ENCODE measurements at regions not wholly inside any gene's neighbourhood (a gene's known extent, or its start where the extent isn't known, plus 50 kb on each side); places are given as distances from the start of the nearest gene placed in this dataset.

GRCh38 chr4:41322617-41323016 is 65.9 kb downstream of the UCHL1 start:
- Mint-ChIP-seq H3K4me3 (no peak overlapping the region), H3K27me3 (ENCODE audit: low read depth) (no peaks in the 10 kb centered on the region), H3K9me3 (no peaks in the 10 kb centered on the region)

GRCh38 chr4:41323179-41323578 is 66.5 kb downstream of the UCHL1 start:
- no peak for TF ChIP-seq CTCF (conservative IDR thresholded peaks at IDR 0.05)
- H3K36me3 Mint-ChIP-seq (ENCODE audit: low read depth), result no peaks in the 10 kb centered on the region
- no peak overlapping the region for H3K27ac Mint-ChIP-seq (ENCODE audit: unreplicated experiment)
- no peaks in the 10 kb centered on the region for H3K27me3 Mint-ChIP-seq (ENCODE audit: low read depth)
- no peak for DNase-seq (ENCODE audit: low read depth, low spot score)
- peaks cover 9% of the 10 kb centered on the region for H3K4me1 Mint-ChIP-seq
- no peak overlapping the region for H3K4me3 Mint-ChIP-seq
- no peaks in the 10 kb centered on the region for H3K9me3 Mint-ChIP-seq

More at GRCh38 chr4:41322617-41323016, 65.9 kb downstream of the UCHL1 start:
- Mint-ChIP-seq H3K36me3 (ENCODE audit: low read depth) (no peaks in the 10 kb centered on the region), H3K4me1 (peaks cover 9% of the 10 kb centered on the region), H3K27ac (ENCODE audit: unreplicated experiment) (no peak overlapping the region)
- TF ChIP-seq CTCF (conservative IDR thresholded peaks at IDR 0.05), result no peak
- DNase-seq (ENCODE audit: low read depth, low spot score), result no peak

GRCh38 chr4:41323706-41324105 is 67.0 kb downstream of the UCHL1 start:
- TF ChIP-seq CTCF (conservative IDR thresholded peaks at IDR 0.05), result no peak
- Mint-ChIP-seq H3K27me3 (ENCODE audit: low read depth) (no peaks in the 10 kb centered on the region), H3K36me3 (ENCODE audit: low read depth) (no peaks in the 10 kb centered on the region), H3K4me3 (no peak overlapping the region), H3K4me1 (peaks cover 9% of the 10 kb centered on the region), H3K27ac (ENCODE audit: unreplicated experiment) (no peak overlapping the region), H3K9me3 (no peaks in the 10 kb centered on the region)
- no peak for DNase-seq (ENCODE audit: low read depth, low spot score)

GRCh38 chr4:41324861-41325260 is 68.1 kb downstream of the UCHL1 start:
- H3K27me3 Mint-ChIP-seq (ENCODE audit: low read depth), result no peaks in the 10 kb centered on the region
- no peak overlapping the region for H3K27ac Mint-ChIP-seq (ENCODE audit: unreplicated experiment)
- DNase-seq (ENCODE audit: low read depth, low spot score), result no peak
- peaks cover 14% of the 10 kb centered on the region for H3K4me1 Mint-ChIP-seq
- no peaks in the 10 kb centered on the region for H3K36me3 Mint-ChIP-seq (ENCODE audit: low read depth)
- H3K4me3 Mint-ChIP-seq, result no peak overlapping the region
- TF ChIP-seq CTCF (conservative IDR thresholded peaks at IDR 0.05), result no peak
- H3K9me3 Mint-ChIP-seq, result no peaks in the 10 kb centered on the region

- no peak overlapping the region for H3K27ac Mint-ChIP-seq (ENCODE audit: unreplicated experiment)
- peaks cover 15% of the 10 kb centered on the region for H3K4me1 Mint-ChIP-seq
- H3K4me3 Mint-ChIP-seq, result no peak overlapping the region
- no peaks in the 10 kb centered on the region for H3K9me3 Mint-ChIP-seq
- no peak for TF ChIP-seq CTCF (conservative IDR thresholded peaks at IDR 0.05)
- no peaks in the 10 kb centered on the region for H3K36me3 Mint-ChIP-seq (ENCODE audit: low read depth)
- H3K27me3 Mint-ChIP-seq (ENCODE audit: low read depth), result no peaks in the 10 kb centered on the region
- DNase-seq (ENCODE audit: low read depth, low spot score), result no peak
Observed at GRCh38 chr4:41325901-41326300, 69.2 kb downstream of the UCHL1 start.

GRCh38 chr4:41326776-41327175 is 70.0 kb downstream of the UCHL1 start:
- H3K4me1 Mint-ChIP-seq, result peaks cover 15% of the 10 kb centered on the region

More at GRCh38 chr4:41326776-41327175, 70.0 kb downstream of the UCHL1 start:
- H3K9me3 Mint-ChIP-seq, result no peaks in the 10 kb centered on the region
- H3K36me3 Mint-ChIP-seq (ENCODE audit: low read depth), result no peaks in the 10 kb centered on the region
- no peak for TF ChIP-seq CTCF (conservative IDR thresholded peaks at IDR 0.05)
- no peak overlapping the region for H3K4me3 Mint-ChIP-seq
- H3K27ac Mint-ChIP-seq (ENCODE audit: unreplicated experiment), result no peak overlapping the region
- DNase-seq (ENCODE audit: low read depth, low spot score), result no peak
- no peaks in the 10 kb centered on the region for H3K27me3 Mint-ChIP-seq (ENCODE audit: low read depth)

All from neural crest cell (in vitro differentiated cells).